ENCODE measurements at regions not wholly inside any gene's neighbourhood (a gene's known extent, or its start where the extent isn't known, plus 50 kb on each side); places are given as distances from the start of the nearest gene placed in this dataset.
A peak's percentile ranks its signal among the peaks of the same experiment; 100 is the strongest.

- peak; percentile 20 for TF ChIP-seq CTCF (IDR thresholded peaks at IDR 0.05; ENCODE audit: poor library complexity)
- TF ChIP-seq EZH2 (IDR thresholded peaks at IDR 0.05; ENCODE audit: borderline replicate concordance), result no peak
- no peak for TF ChIP-seq EZH2phosphoT487 (IDR thresholded peaks at IDR 0.05; ENCODE audit: low read depth, severe bottlenecking, unreplicated experiment)
Measured at GRCh38 chr5:110054240-110054639, 364.5 kb downstream of the MAN2A1 start.

Measured in hepatocyte (in vitro differentiated cells).